GM20000 (cell line): ENCODE measurements at regions not wholly inside any gene's neighbourhood (a gene's known extent, or its start where the extent isn't known, plus 50 kb on each side); places are given as distances from the start of the nearest gene placed in this dataset.

Experiments used
- DNase-seq: peaks from one replicate; pipeline ENCODE4 v3.0.0; 2012; ENCODE audit warnings: low spot score
- CTCF ChIP-seq: IDR thresholded peaks from 2 replicates; pipeline ENCODE4 v1.5.1; 2012; ENCODE audit warnings: mild to moderate bottlenecking, control low read depth; ENCODE audit errors: extremely low read depth, missing control alignments

DNA sequence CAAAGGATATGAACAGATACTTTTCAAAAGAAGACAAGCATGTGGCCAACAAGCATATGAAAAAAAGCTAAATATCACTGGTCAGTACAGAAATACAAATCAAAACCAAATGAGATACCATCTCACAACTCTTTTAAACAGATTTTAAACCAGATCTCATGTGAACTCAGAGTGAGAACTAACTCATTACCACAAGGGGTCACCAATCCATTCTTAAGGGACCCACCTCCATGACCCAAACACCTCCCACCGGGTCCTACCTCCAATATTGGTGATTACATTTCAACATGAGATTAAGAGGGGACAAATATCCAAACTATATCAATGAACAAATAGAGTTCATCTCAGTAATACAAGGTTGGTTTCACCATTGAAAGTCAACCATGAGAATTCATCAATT is 319.8 kb upstream of the GULP1 start:
- TF ChIP-seq CTCF, result no peak
- no peak for DNase-seq

DNA sequence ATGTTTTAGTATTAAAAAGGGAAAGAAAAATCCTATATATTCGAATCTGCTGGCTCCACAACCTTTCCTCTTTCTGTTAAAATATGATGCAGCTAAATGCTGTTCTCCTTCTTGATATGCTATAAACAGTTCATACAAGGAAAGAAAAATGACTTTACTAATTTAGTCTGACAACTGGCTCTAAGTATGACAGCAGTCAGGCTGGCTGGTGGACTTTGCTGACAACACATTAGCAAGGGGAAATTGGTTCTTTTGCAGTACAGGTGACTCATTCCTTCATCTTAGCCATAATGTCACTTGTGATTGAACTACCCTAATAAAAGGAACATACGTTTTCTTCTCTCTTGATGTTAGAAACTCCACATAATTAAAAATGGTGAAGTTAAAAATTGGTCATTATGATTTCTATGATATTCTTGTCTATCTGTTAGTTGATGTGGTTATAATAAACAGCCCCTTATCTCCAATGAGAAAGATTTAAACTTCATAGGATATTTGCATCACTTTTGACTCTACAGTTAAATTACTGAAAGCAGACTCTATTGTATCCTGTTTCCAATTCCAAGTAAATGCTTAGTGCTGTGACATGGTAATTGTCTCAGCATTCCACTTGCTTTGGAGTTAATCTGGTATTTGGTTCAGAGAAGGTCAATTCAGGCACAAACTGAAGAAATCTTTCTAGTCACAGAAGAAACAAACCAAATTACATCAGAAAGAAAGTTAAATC is 315.3 kb upstream of the GULP1 start:
- DNase-seq, result no peak
- TF ChIP-seq CTCF, result no peak

DNA sequence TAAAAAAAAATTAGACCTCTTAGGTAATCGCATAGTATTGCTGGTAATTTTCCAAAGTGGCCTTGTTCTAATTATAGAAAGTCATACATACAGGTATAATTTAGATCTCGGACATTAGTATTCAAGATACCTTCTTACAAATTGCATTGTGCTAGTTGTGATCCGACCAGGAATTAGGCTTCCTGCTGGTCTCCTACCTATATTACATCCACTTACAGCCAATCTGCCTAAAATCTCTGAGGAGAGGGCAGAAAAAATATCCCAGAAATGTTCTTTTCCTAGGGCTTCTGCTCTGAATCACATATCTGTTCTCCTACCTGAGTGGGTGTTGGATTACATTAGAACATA is 314.7 kb upstream of the GULP1 start:
- no peak for DNase-seq
- no peak for TF ChIP-seq CTCF

- no peak for DNase-seq
- no peak for TF ChIP-seq CTCF
Observed at GRCh38 chr2:187978356-187978755, 313.3 kb upstream of the GULP1 start.

DNA sequence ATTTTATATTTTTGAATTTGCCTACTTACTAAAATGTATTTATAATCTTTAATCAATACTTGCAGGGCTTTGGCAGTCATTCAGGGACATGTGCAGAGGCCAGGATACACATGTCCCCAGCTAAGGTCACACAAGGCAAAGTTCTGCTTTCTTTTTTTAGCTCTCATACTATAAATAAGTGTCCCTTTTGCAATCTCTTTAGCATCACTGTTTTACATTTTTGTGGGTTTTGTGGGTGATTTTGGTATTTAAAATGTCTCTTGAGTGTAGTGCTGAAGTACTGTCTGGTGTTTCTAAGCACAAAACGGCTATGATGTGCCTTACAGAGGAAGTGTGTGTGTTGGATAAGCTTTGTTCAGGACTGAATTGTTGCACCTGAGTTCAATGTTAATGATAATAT is 309.0 kb upstream of the GULP1 start:
- DNase-seq, result peak; percentile 12
- TF ChIP-seq CTCF, result no peak

- no peak for DNase-seq
- TF ChIP-seq CTCF, result no peak
Observed at GRCh38 chr2:187985195-187985594, 306.5 kb upstream of the GULP1 start.

DNA sequence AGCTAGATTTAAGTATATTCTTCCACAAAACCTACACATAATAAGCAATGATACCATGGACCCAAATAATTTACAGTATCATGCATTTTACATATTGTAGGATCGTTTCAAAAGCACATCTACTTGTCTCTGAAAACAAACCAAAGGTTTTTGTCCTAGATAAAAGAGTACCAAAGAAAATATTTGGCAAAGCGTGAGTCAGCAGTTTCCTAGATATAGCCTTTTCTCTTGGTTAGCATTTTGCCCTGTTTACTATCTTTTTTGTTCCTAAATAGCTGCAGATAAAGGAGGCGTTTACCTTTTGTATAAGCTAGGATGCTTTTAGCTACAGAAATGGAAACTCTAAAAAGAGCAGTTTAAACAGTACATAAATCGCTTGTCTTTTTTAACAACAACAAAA is 305.8 kb upstream of the GULP1 start:
- no peak for TF ChIP-seq CTCF

More for the DNA sequence above, 305.8 kb upstream of the GULP1 start:
- DNase-seq, result no peak
